DND-41 (cell line): ENCODE measurements at regions not wholly inside any gene's neighbourhood (a gene's known extent, or its start where the extent isn't known, plus 50 kb on each side); places are given as distances from the start of the nearest gene placed in this dataset.
"Not testable (repeated sequence)": the region's sequence is repeated elsewhere in the genome, so short reads cannot be mapped to it uniquely, and the experiment has no call there.

Experiments used
- ATAC-seq: fragments of 200-7000 bp; cut with Tn5 transposase; 3 replicates; pipeline ENCODE4 v1.9.1; 2021; ENCODE audit warnings: low read depth; ENCODE audit not compliant: insufficient read depth
- DNase-seq: peaks from one replicate; pipeline ENCODE4 v3.0.0-alpha.2; 2020
- H2AFZ ChIP-seq: 2 replicates; pipeline ENCODE4 v1.6.0; 2012; ENCODE audit warnings: low read depth, low read length
- H3K27ac ChIP-seq: 2 replicates; pipeline ENCODE4 v1.5.1; 2012; ENCODE audit warnings: low read length, inconsistent platforms
- H3K27me3 ChIP-seq: fragments of 200-600 bp; sonication (generic); 2 replicates; pipeline ENCODE4 v1.6.0; 2012; ENCODE audit warnings: low read length, mild to moderate bottlenecking, inconsistent platforms; ENCODE audit not compliant: insufficient read depth, poor library complexity
- H3K36me3 ChIP-seq: 2 replicates; pipeline ENCODE4 v1.5.1; 2012; ENCODE audit warnings: low read length, inconsistent platforms; ENCODE audit not compliant: insufficient read depth
- H3K4me1 ChIP-seq: 2 replicates; pipeline ENCODE4 v1.5.1; 2012; ENCODE audit warnings: mild to moderate bottlenecking, low read length; ENCODE audit not compliant: insufficient read depth
- H3K4me2 ChIP-seq: 2 replicates; pipeline ENCODE4 v1.6.0; 2012; ENCODE audit warnings: mild to moderate bottlenecking, moderate library complexity, low read length, inconsistent platforms; ENCODE audit not compliant: insufficient read depth
- H3K4me3 ChIP-seq, 2 experiments: fragments of 200-600 bp in 1 of 2; shearing (Covaris generic) in 1 of 2; 2 replicates each; pipeline ENCODE4 v1.5.1; 2012 to 2016; ENCODE audit warnings: inconsistent platforms in 2 of 2, low read length in 2 of 2, mild to moderate bottlenecking in 2 of 2, low read depth in 1 of 2, moderate library complexity in 1 of 2
- H3K79me2 ChIP-seq: 2 replicates; pipeline ENCODE4 v1.6.0; 2012; ENCODE audit warnings: low read length, inconsistent platforms; ENCODE audit not compliant: insufficient read depth
- H3K9ac ChIP-seq: 2 replicates; pipeline ENCODE4 v1.6.0; 2012; ENCODE audit warnings: low read depth, mild to moderate bottlenecking, inconsistent platforms, low read length, moderate library complexity
- H3K9me3 ChIP-seq: 2 replicates; pipeline ENCODE4 v1.5.1; 2012; ENCODE audit warnings: low read length, moderate library complexity, mild to moderate bottlenecking, inconsistent platforms; ENCODE audit not compliant: insufficient read depth, severe bottlenecking
- H4K20me1 ChIP-seq: 2 replicates; pipeline ENCODE4 v1.6.0; 2012; ENCODE audit warnings: low read length; ENCODE audit not compliant: insufficient read depth
- CTCF ChIP-seq: IDR thresholded peaks from 2 replicates; pipeline ENCODE4 v1.5.1; 2012; ENCODE audit warnings: borderline replicate concordance, low read length, moderate library complexity, mild to moderate bottlenecking; ENCODE audit not compliant: poor library complexity, severe bottlenecking; ENCODE audit errors: extremely low read depth
- EZH2 ChIP-seq: IDR thresholded peaks from 3 replicates; pipeline ENCODE4 v1.6.1; 2012; ENCODE audit warnings: borderline replicate concordance, low read depth, mild to moderate bottlenecking, moderate library complexity, low read length, inconsistent platforms; ENCODE audit not compliant: severe bottlenecking

DNA sequence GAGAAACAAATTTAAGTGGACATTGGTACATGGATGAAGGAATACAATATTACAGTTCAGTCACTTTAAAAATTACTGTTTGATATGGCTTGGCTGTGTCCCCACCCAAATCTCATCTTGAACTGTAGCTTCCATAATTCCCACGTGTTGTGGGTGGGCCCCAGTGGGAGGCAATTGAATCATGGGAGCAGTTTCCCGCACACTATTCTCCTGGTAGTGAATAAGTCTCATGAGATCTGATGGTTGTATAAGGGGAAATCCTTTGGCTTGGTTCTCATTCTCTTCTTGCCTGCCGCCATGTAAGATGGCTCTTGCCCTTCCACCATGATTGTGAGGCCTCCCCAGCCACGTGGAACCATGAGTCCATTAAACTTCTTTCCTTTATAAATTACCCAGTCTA lies 804.2 kb upstream of the FRG1 start:
- Histone ChIP-seq H3K27me3 (no peaks in the 10 kb centered on the region), H3K36me3 (no peaks in the 10 kb centered on the region), H3K4me3 (no peak overlapping the region), H3K9ac (no peak overlapping the region), H3K9me3 (peaks cover 4% of the 10 kb centered on the region), H3K4me1 (no peaks in the 10 kb centered on the region), H3K27ac (no peak overlapping the region), H2AFZ (no peak overlapping the region), H3K4me2 (no peak overlapping the region), H3K79me2 (no peaks in the 10 kb centered on the region), H4K20me1 (no peaks in the 10 kb centered on the region)
- ATAC-seq = no peak
- no peak for DNase-seq
- TF ChIP-seq CTCF (no peak), EZH2 (no peak)

DNA sequence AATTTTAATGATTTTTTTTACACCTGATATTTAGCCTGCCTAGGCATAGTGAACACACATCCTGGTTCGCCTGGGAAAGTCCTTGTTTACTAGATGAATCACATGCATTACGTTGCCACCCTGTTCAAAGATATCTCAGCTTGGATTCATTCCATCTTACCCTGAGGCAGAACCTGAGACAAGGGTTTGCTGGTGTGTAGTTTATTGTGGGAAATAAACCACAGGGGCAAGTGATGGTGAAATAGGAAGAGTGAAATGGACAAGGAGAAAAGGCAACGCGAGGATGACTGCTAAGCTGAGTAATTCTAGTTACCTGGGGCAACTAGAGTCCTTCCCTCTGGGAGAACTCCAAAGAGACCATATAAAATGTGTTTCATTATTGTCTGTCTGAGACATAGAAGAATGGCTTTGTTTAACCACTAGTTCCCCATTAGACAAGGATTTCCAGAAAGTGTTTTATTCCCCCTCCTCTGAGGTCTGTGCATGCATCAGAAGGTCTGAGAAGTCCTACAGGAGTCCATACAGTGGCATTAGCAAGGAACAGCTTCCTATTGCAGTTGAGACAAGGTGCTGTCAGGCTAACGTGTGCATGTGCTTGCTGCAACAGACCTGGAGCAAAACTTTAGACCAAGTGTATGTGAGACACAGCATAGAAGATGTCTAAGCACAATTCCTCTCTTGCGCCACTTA lies 797.3 kb upstream of the FRG1 start:
- Histone ChIP-seq H4K20me1 (no peaks in the 10 kb centered on the region), H3K27me3 (no peaks in the 10 kb centered on the region), H3K4me1 (no peaks in the 10 kb centered on the region), H3K4me2 (no peak overlapping the region), H3K27ac (no peak overlapping the region), H2AFZ (no peak overlapping the region), H3K36me3 (no peaks in the 10 kb centered on the region), H3K9ac (no peak overlapping the region), H3K79me2 (no peaks in the 10 kb centered on the region), H3K4me3 (no peak overlapping the region), H3K9me3 (no peaks in the 10 kb centered on the region)
- no peak for TF ChIP-seq EZH2
- no peak for TF ChIP-seq CTCF
- ATAC-seq = no peak
- no peak for DNase-seq

DNA sequence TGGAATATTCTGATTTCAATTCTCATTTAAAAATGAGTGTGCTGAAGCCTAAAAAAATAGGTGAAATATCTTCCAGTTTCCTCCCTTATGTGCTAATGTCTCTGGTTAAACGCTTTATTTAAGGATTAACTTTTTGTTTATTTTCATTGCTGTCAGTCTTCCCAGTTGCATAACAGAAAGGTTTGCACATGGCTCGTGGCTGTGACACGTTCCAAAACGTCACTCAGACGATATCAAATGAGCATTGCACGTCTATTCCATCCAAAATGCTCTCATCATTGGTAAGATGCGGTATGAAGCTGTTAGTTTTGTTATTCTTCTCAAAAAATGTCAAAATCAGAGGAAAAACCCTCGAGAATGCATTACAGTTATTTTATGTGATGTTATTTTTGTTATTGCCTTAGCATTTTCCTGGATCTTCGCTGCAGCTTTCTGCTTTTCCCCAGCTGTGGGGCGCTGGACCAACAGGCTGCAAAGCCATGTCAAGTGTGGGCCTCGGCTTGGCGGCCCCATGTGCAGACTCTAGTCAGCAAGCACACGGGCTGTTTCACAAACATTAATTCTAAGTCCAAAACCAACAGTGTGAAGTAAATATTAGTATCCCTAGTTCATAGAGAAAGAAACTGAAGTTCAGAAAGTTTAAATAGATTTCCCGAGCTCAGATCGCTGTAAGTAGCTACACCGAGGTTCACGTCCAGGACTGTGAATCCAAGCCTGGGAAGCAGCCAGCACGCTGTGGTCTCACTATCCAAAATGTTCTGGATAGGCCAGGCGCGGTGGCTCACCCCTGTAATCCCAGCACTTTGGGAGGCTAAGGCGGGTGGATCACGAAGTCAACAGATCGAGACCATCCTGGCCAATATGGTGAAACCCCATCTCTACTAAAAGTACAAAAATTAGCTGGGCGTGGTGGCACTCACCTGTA lies 793.4 kb upstream of the FRG1 start:
- H3K4me3 ChIP-seq = no peak overlapping the region
- H2AFZ ChIP-seq = no peak overlapping the region
- no peaks in the 10 kb centered on the region for H3K27me3 ChIP-seq
- ATAC-seq (no peak), DNase-seq (no peak)
- no peak overlapping the region for H3K4me2 ChIP-seq
- no peaks in the 10 kb centered on the region for H3K36me3 ChIP-seq
- H3K9ac ChIP-seq = no peak overlapping the region
- H4K20me1 ChIP-seq = no peaks in the 10 kb centered on the region
- H3K79me2 ChIP-seq = no peaks in the 10 kb centered on the region
- no peaks in the 10 kb centered on the region for H3K9me3 ChIP-seq
- TF ChIP-seq CTCF (no peak), EZH2 (no peak)
- H3K4me1 ChIP-seq = no peaks in the 10 kb centered on the region
- H3K27ac ChIP-seq = no peak overlapping the region

DNA sequence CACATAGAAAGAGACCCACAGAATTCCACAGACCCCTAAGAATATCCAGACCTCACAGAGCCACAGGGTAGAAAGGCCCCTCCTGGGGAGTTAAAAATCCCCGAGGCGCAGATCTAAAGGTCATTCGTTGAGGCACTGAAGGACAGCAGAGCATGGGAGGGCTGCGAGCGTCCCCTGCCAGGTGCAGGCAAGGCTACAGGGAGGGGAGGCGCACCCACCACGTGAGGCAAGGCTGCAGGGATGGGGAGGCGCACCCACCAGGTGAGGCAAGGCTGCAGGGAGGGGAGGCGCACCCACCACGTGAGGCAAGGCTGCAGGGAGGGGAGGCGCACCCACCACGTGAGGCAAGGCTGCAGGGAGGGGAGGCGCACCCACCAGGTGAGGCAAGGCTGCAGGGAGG lies 785.6 kb upstream of the FRG1 start:
- ATAC-seq = not testable (repeated sequence)

More for the DNA sequence above, 785.6 kb upstream of the FRG1 start:
- not testable (repeated sequence) for H3K36me3 ChIP-seq, H3K4me3 ChIP-seq, H3K4me2 ChIP-seq, H3K9me3 ChIP-seq, H3K27me3 ChIP-seq, H2AFZ ChIP-seq, H3K9ac ChIP-seq, H3K4me1 ChIP-seq, DNase-seq, H4K20me1 ChIP-seq, H3K27ac ChIP-seq, H3K79me2 ChIP-seq
